HL-60/S4 treated with retinoic acid at 250 ng/mL for 4 days and 3 days (cell line): ENCODE measurements at regions not wholly inside any gene's neighbourhood (a gene's known extent, or its start where the extent isn't known, plus 50 kb on each side); places are given as distances from the start of the nearest gene placed in this dataset.

Source experiments
- in situ Hi-C: fragments of 300-500 bp; cut with MboI; formaldehyde crosslinking; loops from 2 replicates; pipeline ENCODE4 v1.7.0; 2022; ENCODE audit warnings: low sequenced_read_pairs

- in situ Hi-C loops, result no loop called here
Observed at GRCh38 chr2:136407117-136407951, 289.4 kb upstream of the CXCR4 start.

- in situ Hi-C loops, result no loop called here
Observed at GRCh38 chr2:136404925-136405324, 287.0 kb upstream of the CXCR4 start.

DNA sequence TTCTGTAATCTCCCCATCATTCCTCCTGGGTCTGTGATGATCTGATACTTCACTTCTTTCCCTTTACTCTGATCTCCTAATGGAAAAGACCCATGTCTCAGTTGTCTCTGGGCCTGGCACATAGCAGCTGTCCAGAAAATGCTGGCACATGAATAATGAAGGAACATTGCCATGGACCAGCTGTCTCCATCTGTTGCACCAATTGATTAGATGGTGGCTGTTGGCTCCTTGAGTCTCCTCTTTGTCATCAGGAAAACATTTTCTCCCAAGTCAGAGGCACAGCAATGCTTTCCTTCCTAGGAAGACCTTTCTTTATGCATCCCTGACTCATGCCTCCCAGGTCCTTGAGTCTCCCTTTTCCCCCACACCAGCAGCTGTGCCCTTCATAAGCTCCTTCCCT is 286.2 kb upstream of the CXCR4 start:
- in situ Hi-C loops, result no loop called here

DNA sequence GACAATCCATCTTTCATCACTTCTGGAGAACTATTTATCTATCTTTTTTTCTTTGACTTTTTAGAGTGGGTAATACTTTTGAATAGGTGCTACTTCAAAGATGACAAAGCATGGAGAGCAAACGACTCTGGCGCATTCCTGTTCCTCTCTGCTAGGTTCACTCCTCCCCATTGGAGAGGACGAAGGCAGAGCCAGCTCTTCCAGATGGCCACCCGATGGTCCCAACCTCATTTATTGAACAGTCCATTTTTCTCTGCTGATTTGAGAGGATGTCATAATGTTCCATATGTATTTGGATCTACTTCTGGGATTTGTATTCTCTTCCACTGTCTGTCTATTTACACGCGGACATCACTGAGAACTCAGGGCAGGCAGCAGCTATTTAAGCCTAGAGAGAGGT is 284.3 kb upstream of the CXCR4 start:
- in situ Hi-C loops, result no loop called here

- in situ Hi-C loops, result no loop called here
Observed at GRCh38 chr2:136399667-136400289, 281.8 kb upstream of the CXCR4 start.

DNA sequence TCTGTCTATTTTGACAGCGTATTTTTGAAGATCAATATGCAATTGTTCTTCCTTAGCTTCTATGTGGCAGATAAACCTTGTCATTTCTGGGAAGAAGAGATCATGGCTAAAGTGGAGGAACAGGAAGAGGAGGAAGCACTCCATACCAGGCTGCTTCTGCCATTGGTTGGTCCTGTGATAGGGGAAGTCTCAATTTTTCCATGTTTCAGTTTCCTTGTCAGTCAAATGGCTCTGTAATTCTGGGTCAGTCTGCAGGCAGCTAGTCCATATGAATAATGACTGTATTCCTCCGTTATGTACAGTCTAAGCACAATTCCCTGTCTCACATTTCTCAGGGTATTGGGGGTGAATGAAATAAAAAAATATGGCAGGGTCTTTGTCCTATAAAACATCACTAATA is 277.6 kb upstream of the CXCR4 start:
- in situ Hi-C loops, result no loop called here

DNA sequence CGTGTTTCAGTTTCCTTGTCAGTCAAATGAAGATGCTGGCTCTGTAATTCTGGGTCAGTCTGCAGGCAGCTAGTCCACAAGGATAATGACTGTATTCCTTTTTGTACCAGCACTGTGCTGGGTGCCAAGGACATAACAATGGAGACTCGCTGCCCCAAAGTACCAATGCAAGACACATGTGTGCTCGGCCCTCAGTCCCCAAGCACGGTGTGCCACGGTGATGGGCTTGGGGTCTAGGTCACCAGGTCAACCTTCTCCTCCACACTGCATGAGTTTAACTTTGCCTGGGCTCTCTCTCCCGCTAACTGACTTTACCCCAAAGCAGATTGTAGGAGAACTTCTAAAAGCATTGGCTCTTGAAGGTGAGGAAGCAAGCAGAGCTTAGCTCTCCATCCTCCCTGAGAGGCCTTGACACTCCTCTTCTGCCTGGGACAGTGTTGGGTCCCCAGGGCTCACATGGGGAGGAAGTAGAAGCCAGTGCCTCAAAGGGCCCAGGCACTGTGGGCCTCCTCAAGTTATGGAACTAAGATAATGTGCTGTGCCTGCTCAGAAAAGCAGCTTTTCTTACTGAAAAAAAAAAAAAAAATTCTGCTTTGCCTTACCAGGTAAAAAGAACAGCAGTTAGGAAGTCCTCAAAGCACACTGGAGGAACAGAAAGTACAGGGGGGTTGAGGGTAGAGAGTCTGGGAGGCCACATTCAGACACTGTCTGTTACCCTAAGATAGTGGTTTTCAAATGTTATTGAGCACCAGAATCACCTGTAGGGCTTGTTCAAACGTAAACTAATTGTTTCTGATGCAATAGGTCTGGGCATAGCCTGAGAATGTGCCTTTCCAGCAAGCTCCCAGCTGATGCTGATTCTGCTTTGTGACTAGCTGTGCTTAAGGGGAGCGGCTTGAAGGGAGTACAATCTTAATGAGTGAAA is 276.4 kb upstream of the CXCR4 start:
- in situ Hi-C loops, result no loop called here

DNA sequence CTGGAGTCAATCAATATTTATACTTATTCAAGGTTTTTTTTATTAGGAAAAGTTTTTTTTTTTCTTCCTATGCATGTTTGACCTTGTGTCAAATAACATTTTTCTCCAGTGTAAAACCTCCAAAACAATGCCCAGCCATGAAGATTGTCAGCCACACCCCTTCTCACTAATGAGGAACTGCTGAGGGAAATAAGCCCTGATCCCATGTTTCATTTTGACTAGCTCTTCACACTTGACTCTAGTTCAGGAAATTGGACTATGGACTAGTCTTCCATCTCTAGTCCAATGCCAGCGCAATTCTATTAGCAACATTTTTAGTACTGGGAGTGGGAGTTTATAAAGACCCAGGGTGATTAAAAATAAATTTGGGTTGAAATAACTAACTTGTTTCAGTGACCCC is 275.6 kb upstream of the CXCR4 start:
- in situ Hi-C loops, result no loop called here

GRCh38 chr2:136392897-136393505 is 275.1 kb upstream of the CXCR4 start:
- in situ Hi-C loops, result no loop called here

DNA sequence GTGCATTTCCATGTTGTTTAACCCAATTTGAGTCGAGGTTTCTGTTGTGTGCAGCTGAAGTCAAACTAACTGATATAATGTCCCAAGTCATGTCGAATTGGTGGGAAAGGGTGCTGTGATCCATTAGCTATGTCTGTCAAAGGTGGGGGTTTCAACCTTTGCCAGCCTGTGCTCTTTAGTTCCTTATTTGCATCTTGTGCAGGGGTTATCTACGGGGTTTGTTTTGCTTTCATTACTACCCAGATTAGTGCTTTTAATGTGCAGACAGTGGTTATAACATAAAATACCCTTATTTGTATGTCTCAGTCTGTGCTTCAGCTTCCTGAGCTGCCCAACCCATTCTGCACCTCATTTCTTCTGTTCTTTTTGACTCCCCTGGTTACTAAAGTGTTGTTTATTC is 271.9 kb upstream of the CXCR4 start:
- in situ Hi-C loops, result no loop called here

- in situ Hi-C loops, result no loop called here
Observed at GRCh38 chr2:136386046-136386445, 268.1 kb upstream of the CXCR4 start.

DNA sequence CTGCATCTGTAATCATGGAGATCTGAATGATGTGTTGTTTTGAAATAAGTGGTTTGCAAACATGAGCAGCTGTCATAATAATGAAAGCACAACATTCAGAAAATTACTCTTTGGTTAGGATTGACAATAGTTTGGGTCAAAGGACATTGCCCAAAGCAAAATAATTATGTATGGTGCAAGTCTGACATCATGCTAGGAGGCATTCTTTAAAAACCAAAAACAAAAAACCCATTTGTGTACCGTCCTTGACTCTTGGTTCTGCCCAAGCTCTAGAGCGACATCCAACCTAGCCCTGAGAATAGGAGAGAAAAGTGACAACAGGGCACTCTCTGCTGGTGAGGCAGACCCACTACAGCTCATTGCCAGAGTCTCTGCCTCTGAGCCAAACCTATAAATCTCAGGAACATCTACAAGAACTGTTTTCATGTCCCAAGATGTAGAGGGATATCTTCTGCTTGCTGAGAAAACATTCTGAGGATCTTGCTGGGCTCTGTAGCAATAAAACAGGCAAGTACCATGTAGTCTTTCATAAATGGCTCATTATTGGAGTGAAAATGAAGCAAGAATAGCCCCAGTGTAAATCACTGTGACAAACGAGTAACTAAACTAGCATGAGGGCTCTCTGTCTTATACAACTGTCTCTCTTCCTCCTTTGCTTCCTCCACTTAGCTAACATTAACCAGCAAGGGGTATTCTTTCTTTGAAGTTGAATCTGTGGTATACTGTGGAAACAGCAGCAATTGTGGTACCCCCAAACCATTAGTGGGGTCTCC is 266.8 kb upstream of the CXCR4 start:
- in situ Hi-C loops, result loop anchor here (5.0 kb wide), 1 partner anchor 467 kb away; no protein-coding TSS in a partner anchor

DNA sequence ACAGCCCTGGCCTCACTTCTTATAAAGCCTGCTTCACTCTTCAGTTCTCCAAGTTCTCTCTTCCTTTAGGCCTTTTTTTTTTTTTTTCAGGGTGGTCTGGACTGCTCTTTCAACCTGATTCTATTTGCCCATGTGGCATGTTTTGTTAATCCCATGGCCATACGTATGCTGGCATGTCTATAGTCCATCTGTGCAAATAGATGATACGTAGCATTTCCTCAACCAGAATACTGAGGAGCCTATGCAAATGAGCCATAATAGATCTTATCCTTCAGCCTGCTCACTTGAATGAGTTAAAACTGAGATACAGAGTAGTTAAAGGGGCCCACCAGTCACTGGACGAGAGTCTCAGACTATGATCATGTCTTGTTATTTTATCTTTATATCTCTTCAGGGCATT is 265.2 kb upstream of the CXCR4 start:
- in situ Hi-C loops, result loop anchor here (5.0 kb wide), 1 partner anchor 466 kb away; no protein-coding TSS in a partner anchor

DNA sequence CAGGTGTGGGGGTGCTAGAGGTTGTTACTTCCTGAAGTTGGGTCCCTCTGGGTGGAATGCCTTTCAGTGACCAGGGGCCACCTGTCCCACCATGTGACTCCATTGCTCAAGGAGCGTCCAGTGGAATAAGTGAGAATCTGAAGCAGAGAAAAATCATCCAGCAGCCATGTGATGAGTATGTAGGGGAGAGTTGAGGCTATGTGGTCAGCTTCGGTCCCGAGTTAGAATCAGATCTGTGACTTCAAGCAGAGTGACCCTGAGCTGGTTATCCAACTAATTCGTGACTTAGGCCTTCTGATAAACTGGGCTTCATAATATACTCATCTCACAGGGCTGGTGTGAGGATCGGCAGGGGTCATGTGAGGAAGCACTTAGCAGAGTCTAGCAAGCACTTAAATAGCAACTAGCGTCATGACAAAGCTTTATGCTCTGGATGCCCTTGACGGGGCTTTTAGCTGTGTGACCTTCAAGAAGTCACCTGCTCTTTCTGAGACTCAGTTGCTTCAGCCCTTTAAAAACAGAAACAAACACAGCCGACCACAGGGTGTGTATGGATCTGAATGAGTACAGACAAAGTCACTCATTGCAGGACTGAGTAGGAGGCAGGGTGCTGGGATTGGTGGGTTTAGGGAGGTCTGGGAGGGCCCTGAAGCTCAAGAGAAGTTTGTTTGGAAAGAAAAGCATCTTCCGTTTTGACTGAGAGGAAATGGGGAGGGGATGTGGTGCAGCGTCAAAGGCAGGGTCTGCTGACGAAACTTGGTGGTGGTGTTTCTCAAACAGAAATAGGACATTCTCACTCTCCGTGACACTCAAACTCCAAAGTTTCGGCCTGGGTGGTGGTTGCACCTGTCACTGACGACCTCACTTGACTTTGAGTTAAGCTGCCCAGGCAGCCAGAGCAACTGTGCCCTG is 264.0 kb upstream of the CXCR4 start:
- in situ Hi-C loops, result loop anchor here (5.0 kb wide), 1 partner anchor 465 kb away; no protein-coding TSS in a partner anchor

DNA sequence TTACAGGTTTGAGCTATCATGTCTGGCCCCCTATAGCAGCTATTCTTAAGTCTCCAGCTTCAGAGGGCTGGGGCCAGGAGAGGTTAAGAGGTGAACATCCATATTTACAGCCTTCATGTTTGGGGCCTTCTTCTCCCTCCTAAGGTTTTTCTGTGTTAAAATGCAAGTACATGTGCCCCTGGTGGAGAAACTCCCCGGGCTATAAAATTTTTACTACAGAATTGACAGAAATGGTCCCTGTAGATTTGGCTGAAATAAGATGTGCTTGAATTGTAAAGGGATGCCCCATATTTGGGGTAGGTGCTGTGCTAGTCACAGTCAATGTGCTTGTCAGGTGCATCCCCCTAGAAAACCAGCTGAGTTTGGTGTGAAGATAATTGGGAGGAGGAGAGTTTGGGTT is 263.3 kb upstream of the CXCR4 start:
- in situ Hi-C loops, result loop anchor here (5.0 kb wide), 1 partner anchor 464 kb away; no protein-coding TSS in a partner anchor

DNA sequence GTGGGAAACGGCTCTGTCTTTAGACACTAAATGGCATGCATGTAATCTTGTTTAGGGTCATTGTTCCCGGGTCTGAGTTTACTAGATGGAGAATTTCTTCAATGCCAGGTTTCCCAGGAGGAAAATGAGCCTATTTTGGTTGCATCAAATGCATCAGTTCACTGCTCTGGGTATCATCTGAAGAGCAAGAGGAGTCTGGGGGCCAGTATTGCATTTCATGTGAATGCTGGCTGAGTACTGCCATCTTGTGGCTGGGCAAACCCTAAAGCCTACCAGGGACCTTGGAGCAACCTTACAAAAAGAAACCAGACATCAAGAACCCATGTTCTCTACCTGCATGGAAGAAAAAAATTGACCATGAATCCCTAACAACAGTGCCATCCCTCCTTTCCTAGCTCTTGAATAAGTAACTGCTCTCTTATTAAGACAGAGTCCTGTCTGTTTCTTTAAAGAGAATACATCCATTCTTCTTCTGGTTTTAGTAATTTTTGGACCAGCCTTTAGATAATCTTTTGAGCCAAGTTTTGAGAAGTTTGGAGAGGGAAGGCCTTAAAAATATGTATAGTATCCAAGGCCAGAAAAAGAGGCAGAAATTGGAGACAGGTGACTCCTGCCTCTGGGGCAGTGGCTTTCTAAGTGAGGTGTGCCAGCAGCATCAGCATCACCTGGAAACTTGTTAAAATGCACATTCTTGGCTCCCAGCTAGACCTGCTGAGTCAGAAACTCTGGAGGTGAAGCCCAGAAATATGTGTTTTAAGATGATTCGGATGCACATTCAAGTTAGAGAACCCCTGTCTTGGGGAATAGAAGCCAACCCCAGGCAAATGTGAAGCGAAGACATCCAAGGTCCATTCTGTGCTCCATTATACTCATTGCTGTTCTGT is 261.0 kb upstream of the CXCR4 start:
- in situ Hi-C loops, result no loop called here

DNA sequence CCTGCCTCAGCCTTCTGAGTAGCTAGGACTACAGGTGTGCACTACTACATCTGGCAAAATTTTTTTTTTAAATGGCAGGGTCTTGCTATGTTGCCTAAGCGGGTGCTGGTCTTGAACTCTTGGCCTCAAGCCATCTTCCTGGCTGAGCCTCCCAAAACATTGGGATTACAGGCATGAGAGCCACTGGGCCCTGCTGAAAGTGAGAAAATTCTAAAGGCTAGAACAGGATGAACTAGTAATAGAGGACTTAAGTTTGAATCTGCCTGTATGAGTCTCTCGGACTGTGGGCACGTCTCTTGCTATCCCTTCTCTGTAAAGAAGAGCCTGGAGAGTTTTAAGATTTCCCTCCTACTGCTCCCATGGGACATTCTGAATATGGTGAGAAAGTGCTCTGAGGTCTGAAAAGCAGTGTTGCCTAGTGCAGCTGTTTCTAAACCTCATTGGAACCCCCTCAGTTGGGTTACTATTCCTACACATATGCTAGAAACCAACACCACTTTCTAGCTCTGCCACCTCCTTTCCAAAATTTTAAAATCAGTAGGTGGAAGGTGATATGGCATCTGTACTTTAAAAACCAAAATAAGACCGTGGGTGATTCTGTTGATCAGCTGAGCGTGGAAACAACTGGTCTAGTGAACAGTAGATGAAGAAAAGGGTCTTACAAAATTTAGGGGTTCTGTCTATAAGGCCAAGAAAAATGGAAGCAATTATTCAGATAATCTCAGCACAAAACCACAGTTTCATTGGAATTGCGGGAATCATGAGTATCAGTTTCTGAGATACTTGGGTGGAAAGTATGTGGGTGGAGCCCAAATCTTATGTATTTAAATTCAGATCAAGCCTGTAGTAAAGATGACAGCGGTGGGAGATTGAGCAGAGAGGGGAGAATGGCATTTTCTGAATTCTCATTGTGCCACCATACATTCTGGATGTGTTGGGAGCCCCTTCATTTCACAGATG is 259.8 kb upstream of the CXCR4 start:
- in situ Hi-C loops, result no loop called here
